Mesendoderm (in vitro differentiated cells): ENCODE measurements at regions not wholly inside any gene's neighbourhood (a gene's known extent, or its start where the extent isn't known, plus 50 kb on each side); places are given as distances from the start of the nearest gene placed in this dataset. TPM values are rescaled to one million over a fixed set of nuclear protein-coding genes. Genes with fewer than 3 reads are reported as not detected.

Source experiments
- DNase-seq: peaks from one replicate; pipeline ENCODE4 v3.0.0; 2013
- H2AK5ac ChIP-seq: 2 replicates; pipeline ENCODE4 v1.6.1; 2013; ENCODE audit warnings: low read length, inconsistent platforms
- H2BK120ac ChIP-seq: 2 replicates; pipeline ENCODE4 v1.6.1; 2013; ENCODE audit warnings: low read depth, mild to moderate bottlenecking, low read length, moderate library complexity, mixed read lengths
- H2BK15ac ChIP-seq: replicated peaks from 2 replicates; pipeline ENCODE4 v1.6.1; 2013; ENCODE audit warnings: low read depth, mild to moderate bottlenecking, moderate library complexity
- H2BK5ac ChIP-seq: 2 replicates; pipeline ENCODE4 v1.6.1; 2013; ENCODE audit warnings: low read length, inconsistent platforms
- H3K18ac ChIP-seq: 2 replicates; pipeline ENCODE4 v1.6.1; 2013; ENCODE audit warnings: mild to moderate bottlenecking, low read length, mixed read lengths
- H3K23ac ChIP-seq: one replicate; pipeline ENCODE4 v1.6.1; 2013; ENCODE audit warnings: low read length
- H3K27ac ChIP-seq: 2 replicates; pipeline ENCODE4 v1.5.1; 2013; ENCODE audit warnings: low read depth, mild to moderate bottlenecking, inconsistent platforms, low read length, moderate library complexity
- H3K27me3 ChIP-seq: 2 replicates; pipeline ENCODE4 v1.6.1; 2013; ENCODE audit warnings: low read length, control low read depth, mild to moderate bottlenecking, inconsistent platforms; ENCODE audit not compliant: insufficient read depth, poor library complexity
- H3K36me3 ChIP-seq: 2 replicates; pipeline ENCODE4 v1.6.1; 2013; ENCODE audit warnings: low read length, inconsistent platforms; ENCODE audit not compliant: control insufficient read depth, insufficient read depth
- H3K4ac ChIP-seq: one replicate; pipeline ENCODE4 v1.6.1; 2013; ENCODE audit warnings: low read depth, mild to moderate bottlenecking, low read length, moderate library complexity
- H3K4me1 ChIP-seq: 2 replicates; pipeline ENCODE4 v1.6.1; 2013; ENCODE audit warnings: low read depth, low read length, inconsistent platforms; ENCODE audit not compliant: control insufficient read depth
- H3K4me2 ChIP-seq: 2 replicates; pipeline ENCODE4 v1.6.1; 2013; ENCODE audit warnings: low read length
- H3K4me3 ChIP-seq: 2 replicates; pipeline ENCODE4 v1.5.1; 2013; ENCODE audit warnings: mild to moderate bottlenecking, low read length
- H3K56ac ChIP-seq: one replicate; pipeline ENCODE4 v1.6.1; 2013; ENCODE audit warnings: low read length
- H3K79me1 ChIP-seq: 2 replicates; pipeline ENCODE4 v1.6.1; 2013; ENCODE audit warnings: low read length, inconsistent platforms
- H3K79me2 ChIP-seq: 2 replicates; pipeline ENCODE4 v1.6.1; 2013; ENCODE audit warnings: mild to moderate bottlenecking, low read length; ENCODE audit not compliant: control insufficient read depth, insufficient read depth
- H3K9ac ChIP-seq: 2 replicates; pipeline ENCODE4 v1.6.1; 2013; ENCODE audit warnings: low read length, inconsistent platforms
- H4K5ac ChIP-seq: one replicate; pipeline ENCODE4 v1.6.1; 2013; ENCODE audit warnings: low read length
- H4K8ac ChIP-seq: one replicate; pipeline ENCODE4 v1.6.1; 2013; ENCODE audit warnings: low read depth, mild to moderate bottlenecking, control low read depth, low read length, moderate library complexity
- WGBS: extraction: QIAGEN DNeasy Blood & Tissue Kit; methylation state at CpG from one replicate; pipeline ENCODE4 v1.1.7; 2013; ENCODE audit warnings: low lambda C conversion rate, missing lambda C conversion rate; ENCODE audit not compliant: insufficient coverage; ENCODE audit errors: extremely low coverage; 5-methylcytosine and 5-hydroxymethylcytosine counted together
- small RNA-seq: library from polyadenylated mRNA; stranded (forward); fragments of <200 nt; extraction: miRNeasy Mini kit (QIAGEN cat#:217004); gene quantifications from one replicate; pipeline ENCODE3, GENCODE V24; 2013; ENCODE audit not compliant: insufficient read depth

GRCh38 chr11:17132654-17133053 is 55.2 kb upstream of the RPS13 start:
- H3K36me3 ChIP-seq = peaks cover 4% of the 10 kb centered on the region
- H4K8ac ChIP-seq = no peak overlapping the region

DNA sequence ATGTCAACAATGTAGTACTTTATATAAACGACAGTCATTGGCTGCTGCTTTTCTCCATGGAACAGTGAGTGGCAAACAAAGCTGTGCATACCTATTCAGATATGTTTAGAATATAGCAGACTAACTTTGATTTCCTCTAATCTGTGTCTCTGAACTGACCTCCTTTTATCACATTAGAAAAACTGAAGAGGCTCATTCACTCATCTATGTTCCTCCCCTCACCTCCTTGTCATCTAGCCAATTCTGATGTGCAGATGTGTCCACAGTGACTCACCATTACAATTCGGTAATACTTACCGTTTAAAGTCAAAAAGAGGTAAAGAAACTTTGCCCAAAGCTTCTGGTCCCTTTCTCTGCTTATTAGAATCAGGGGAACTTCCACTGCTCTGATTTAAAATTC is 51.5 kb upstream of the RPS13 start:
- no peak overlapping the region for H2BK15ac ChIP-seq
- H3K36me3 ChIP-seq = peaks cover 2% of the 10 kb centered on the region

More at GRCh38 chr11:17132654-17133053, 55.2 kb upstream of the RPS13 start:
- Histone ChIP-seq H3K27ac (no peak overlapping the region), H3K4me1 (no peaks in the 10 kb centered on the region), H3K27me3 (no peaks in the 10 kb centered on the region), H3K9ac (no peak overlapping the region), H2BK15ac (no peak overlapping the region), H3K4me3 (no peak overlapping the region), H2AK5ac (no peak overlapping the region), H3K4ac (no peak overlapping the region), H3K23ac (no peak overlapping the region), H2BK120ac (no peak overlapping the region), H3K56ac (no peak overlapping the region), H4K5ac (no peak overlapping the region), H3K18ac (no peak overlapping the region), H3K79me2 (no peaks in the 10 kb centered on the region), H3K79me1 (no peaks in the 10 kb centered on the region), H2BK5ac (no peak overlapping the region), H3K4me2 (no peak overlapping the region)
- DNase-seq = no peak

More for the DNA sequence above, 51.5 kb upstream of the RPS13 start:
- no peak overlapping the region for H3K9ac ChIP-seq
- no peak overlapping the region for H3K56ac ChIP-seq
- no peak overlapping the region for H3K4me2 ChIP-seq
- H2BK5ac ChIP-seq = no peak overlapping the region
- no peak overlapping the region for H4K5ac ChIP-seq
- no peaks in the 10 kb centered on the region for H3K4me1 ChIP-seq
- no peak overlapping the region for H4K8ac ChIP-seq
- no peak overlapping the region for H3K27ac ChIP-seq
- no CpG with 5 or more reads among the region's 3 CpGs for WGBS
- no peak overlapping the region for H3K18ac ChIP-seq
- H3K79me2 ChIP-seq = no peaks in the 10 kb centered on the region
- H3K4ac ChIP-seq = no peak overlapping the region
- H3K4me3 ChIP-seq = no peak overlapping the region
- H3K79me1 ChIP-seq = no peaks in the 10 kb centered on the region
- H3K23ac ChIP-seq = no peak overlapping the region
- no peak overlapping the region for H2AK5ac ChIP-seq
- no peaks in the 10 kb centered on the region for H3K27me3 ChIP-seq
- no peak overlapping the region for H2BK120ac ChIP-seq
- DNase-seq = no peak

Small RNA genes in the stretch of these regions (small RNA-seq; reads per million reads assigned to genes)
- not detected for gene AC126389.1
